SIG-M5 treated with dmso at 0.1 percent for 504 hours (cell line): ENCODE measurements at regions not wholly inside any gene's neighbourhood (a gene's known extent, or its start where the extent isn't known, plus 50 kb on each side); places are given as distances from the start of the nearest gene placed in this dataset.

ENCODE experiments used
- DNase-seq: peaks from one replicate; lab custom pipeline; 2025; ENCODE audit not compliant: unreplicated experiment; lab: John Stamatoyannopoulos, UW

DNA sequence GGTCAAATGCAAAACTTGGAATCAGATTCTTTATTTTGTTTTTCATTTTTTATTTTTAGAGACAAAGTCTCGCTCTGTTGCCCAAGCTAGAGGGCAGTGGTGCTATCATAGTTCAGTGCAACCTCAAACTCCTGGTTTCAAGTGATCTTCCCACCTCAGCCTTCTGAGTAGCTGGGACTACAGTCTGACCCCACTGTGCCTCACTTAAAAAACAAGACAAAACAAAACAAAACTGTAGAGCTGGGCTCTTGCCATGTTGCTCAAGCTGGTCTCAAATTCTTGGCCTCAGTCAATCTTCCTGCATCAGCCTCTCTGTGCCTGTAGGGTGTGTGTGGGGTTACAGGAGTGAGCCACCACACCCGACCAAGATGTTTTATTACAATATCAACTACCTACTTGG, 396.0 kb upstream of the USP24 start:
- no peak for DNase-seq

DNA sequence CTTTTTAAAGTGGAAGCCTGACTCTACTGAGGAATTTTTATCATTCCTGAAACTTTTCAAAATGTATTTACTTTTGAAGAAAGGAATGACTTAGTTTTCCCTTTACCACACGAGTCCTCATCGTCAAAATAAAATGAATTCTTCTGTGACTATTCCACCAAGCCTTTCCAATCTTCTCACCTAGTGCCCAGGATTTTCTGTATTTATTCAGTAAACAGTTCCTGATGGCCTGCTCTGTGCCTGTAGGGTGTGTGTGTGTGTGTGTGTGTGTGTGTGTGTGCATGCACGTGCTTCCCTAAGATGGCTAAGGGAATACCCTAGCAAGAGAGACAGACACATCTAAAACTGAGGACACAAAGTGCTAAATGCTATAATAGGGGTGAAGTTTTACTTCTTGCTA, 395.0 kb upstream of the USP24 start:
- no peak for DNase-seq

DNA sequence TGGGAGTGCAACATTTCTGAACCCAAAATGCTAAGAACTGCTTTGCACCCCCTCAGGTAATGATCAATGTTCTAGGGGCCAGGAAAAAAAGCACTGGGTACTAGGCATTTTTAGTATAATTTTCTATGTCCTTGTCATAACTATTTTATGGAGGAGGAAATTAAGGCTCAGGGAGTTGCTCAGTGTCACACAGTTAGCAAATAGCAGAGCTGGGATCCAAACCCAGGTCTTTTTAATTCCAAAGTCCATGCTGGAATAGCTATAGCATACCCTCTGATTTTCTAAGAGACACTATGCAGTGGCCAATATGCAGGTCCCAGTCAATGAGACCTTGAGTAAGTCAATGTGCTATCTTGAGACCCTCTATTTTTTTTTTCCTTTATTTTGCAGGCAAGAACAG, 394.5 kb upstream of the USP24 start:
- no peak for DNase-seq

DNA sequence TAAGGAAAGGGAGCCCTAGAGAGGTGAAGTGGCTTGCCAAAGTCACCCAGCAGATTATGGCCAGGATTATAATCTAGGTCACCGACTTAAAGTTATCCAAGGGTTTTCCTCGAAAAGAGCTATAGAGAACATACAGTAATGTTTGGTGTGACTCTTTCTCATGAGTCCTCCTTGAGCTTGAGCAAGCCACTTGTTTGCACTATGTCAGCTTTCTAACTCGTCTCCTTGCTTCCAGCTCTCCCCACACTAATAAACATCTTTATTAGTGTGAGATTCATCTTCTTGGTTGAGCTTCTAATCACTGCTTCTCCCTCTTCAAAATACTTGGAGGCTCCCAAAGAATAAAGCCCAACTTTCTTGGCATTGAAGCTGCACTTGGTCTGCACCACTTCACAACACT, 390.0 kb upstream of the USP24 start:
- DNase-seq: no peak

DNA sequence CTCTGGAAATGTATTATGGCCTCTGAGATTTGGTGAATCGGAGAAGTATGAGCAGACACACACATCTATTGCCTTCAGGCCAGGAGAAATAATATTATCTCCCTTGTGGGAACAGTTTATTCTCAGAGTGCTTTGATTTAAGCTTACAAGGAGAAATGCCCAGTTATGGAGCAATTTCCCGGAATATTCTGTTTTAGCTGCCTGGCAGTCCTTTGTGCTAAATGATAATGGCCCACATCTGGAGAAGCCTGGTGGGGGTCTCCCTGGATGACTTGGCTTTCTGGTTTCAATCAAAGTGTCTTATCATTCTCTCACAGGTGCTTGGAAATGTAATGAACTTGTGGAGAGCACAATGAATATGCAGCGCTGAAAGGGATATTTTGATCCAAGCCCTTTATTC, 389.6 kb upstream of the USP24 start:
- no peak for DNase-seq

DNA sequence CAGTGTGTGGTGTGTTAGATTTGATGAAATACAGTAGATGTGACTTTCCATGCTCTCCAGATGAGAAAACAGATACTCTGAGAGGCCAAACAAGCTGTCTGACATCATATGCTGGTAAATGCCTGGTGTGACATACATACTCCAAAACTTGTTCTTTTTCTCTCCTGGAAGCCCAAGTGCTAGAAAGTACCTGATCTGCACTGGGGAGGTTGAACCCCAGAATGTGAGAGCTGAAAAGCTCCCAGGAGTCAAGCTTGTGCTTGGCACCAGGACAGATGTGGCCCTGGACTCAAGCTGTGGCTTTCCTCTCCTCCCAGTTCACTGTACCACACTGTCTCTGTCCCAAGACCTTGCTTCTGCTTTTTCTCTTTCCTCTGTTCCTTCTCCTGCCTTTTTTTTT, 389.0 kb upstream of the USP24 start:
- DNase-seq: no peak

DNA sequence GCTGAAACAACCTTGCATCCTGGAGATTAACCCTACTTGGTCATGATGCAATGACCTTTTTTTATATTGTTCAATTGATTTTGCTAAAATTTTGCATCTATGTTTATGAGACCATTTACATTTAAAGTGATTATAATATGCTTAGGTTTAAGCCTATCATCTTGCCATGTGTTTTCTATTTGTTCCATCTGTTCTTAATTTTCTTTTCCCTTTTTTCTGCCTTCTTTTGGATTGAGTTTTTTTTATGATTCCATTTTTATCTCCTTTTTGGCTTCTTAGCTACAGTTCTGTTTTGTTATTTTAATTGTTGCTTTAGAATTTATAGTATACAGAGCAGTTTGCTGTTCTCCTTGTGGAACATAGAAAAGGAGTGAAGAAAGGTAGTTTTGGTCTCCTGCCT, 385.1 kb upstream of the USP24 start:
- DNase-seq: no peak

DNA sequence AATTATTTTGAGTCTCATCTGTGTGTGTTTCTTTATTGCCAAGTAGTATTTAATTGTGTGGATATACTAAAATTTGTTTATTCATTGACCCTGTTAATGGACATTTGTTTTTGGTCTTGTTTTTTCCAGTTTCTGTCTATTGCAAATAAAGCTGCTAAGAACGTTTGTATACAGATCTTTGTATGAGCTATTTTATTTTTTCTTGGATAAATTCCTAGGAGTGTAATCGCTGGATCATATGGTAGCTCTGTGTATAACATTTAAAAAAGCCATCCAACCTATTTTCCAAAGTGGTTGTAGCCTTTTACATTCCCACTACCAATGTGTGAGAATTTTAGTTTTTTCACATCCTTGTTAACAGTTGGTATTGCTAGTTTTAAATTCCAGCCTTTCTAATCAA, 382.7 kb upstream of the USP24 start:
- DNase-seq: no peak

DNA sequence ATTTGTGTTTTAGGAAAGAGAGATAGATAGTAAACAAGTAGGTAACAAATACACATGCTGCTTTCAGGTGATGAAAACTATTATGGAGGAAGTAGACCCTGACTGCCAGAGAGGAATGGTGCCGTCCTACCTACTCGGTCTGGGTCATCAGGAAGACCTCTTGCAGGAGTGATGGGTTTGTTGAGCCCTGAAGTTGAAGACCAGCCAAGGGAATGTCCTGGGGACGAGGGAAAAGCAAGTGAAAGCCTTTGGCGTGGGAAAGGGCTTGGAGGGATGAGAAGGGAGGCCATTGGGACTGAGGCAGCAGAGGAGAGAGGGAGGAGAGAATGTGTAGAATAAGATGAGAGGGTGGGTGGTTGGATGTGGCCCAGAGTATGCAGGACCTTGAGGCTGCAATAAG, 379.5 kb upstream of the USP24 start:
- no peak for DNase-seq

DNA sequence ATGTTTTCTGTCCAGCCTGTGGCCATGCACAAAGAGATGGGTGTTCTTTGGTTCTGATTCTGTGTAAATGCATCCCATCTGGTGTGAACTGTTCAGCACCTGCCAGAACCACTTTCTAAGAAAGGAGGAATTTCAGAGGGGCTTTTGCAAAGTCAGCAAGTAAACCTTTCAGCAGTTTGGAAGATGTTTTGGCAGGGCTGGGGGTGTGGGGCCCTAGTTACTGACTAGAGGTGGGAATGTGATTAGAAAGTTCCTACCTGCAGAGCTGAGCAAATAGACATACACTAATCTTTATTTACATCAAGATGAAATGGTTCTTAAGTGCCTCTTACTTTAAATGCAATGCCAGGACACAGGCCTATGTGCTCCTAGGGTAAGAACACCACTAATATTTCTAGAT, 378.1 kb upstream of the USP24 start:
- DNase-seq: no peak

DNA sequence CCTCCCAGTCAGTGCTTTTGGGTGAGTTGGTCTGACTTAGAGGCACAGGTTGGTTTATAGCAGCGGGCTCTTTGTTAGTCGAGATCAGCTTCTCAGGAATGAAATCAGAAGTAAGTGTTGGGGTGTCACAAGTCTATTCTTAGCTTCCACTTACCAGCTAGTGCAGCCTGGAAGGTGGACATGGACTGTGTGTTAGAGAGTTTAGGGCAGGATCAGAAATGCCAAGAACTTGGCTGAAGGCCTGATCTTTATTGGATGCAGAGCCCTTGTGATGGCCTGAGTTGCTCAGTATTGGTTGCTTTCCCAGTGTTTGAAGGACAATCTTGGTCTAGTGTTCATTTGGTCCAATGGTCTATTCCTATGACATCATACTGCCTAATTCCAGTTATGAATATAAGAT, 377.0 kb upstream of the USP24 start:
- no peak for DNase-seq

DNA sequence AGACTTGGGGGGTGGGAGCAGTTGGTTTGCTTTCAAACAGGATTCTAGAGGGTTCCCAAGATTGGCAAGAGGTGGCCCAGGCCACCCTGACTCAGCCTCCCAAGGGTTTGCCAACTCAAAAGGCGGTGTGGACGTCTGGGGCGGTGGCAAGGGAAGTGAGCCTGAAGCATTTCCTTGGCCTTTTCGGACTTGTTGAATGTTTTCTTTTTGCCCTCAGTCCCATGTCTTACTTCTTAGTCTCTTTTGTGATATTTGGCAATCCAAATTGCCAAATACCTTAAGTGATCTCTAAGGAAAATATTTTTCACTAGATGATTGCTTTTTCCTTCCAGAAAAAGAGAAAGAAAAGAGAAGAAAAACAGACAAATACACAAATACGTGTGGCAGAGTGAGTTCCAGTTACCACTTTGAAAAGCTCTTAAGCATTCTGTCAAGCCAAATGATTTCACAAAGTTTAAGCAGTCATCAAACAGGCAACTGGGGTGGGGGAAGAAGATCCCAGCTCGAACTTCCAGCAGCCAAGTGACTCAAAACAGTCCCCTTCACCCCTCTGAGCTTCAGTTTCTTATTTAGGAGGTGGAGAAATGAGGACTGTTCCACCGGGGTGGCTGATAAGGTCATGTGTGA, 374.6 kb upstream of the USP24 start:
- DNase-seq: no peak

DNA sequence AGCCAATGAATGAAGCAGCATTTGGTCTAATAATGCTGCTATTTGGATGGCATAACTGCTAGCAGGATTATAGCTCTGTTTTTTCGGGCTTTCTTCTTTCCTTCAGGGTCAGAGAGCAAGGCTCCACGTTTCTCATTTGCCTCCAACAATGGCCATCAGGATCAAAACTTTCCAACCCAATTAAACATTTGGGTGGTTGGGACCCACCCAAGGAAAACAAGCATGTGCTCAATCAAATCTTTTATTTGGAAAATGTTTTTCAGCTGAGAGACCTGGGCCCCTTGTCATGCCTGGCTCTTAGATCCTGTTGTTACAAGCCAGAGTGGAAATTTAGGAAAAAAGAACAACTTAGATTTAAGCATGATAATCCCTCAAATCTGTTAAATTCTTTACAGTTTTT, 373.1 kb upstream of the USP24 start:
- DNase-seq: no peak

DNA sequence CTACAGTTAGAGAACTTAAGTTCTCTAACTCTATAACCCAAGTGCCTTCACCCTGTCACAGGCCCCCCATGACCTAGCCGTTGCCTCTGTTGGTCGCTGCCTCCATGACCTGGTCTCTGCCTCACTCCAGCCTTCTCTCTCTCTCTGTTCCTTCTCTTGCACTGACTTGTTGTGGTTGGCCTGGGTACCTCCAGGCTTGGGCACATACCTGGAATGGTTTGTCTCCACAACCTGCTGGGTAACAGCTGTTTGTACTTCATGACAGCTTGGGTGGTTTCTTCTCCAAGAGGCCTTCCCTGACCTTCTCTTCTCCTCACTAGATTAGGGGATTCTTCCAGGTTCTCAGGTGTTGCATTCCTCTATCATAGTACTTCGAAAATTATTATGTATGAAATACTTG, 371.6 kb upstream of the USP24 start:
- no peak for DNase-seq

DNA sequence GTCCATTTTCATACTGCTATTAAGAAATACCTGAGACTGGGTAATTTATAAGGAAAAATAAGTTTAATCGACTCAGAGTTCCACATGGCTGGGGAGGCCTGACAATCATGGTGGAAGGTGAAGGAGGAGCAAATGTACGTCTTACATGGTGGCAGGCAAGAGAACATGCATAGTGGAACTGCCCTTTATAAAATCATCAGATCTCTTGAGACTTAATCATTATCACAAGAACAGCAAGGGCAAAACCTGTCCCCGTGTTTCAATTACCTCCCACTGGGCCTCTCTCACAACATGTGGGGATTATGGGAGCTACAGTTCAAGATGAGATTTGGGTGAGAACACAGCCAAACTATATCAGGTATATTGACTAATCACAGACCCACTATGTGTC, 370.2 kb upstream of the USP24 start:
- DNase-seq: no peak

DNA sequence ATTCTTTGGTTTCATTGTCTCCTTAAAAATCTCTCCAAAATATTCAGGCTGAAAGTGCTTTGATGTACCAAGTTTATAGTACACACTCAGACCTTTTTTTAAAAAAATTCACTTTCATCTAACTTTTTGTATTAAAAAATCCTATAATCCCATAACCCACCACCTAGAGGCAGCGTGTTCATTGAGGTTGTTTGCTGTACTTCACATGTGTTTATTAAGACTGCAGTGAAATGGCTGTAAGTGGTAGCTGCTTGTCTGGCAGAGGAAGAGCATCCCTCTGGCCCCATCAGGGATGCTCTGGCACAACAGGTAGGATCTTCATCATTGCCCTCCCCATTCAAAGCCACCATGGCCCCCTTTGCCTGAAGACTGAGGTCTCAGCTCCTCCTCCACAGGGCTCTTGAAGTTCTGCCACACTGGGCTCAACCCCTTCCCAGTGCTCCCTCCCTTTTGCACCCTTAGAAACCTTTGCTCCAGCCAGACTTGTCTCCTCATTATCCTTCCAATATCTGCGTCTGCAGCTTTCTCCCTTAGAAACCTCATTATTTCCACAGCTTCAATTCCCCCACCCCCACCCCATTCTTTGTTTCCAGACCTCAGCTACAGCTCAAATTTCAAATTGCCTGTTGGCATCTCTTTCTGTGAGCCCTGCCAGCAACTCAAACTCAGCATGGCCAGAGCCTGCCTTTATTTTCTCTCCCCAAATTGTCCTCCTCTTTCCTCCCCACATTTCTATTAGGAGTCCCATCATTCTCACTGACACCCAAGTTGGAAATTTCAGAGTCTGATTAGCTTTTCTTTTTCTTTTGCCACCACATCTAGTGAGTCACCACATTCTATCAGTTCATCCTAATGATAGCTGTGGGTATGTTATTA, 369.6 kb upstream of the USP24 start:
- no peak for DNase-seq

DNA sequence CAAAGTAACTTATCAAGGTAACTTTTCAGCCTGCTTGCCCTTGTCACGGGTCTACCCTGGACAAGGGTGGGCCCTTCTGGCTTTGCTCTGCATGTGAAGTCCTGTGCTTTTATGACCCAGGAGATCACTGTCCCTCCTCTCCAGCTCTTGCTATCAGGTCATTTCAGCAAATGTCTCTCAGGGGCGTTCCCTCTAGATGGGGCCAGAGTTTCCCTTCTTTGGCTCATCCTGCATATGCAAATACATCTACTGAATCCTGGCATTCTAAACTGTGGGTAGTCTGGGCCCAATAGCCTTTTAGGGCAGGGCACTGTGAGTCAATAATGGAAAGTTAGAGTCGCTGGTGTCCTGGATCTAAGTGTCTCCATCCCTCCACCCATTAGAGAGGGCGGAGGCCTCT, 366.9 kb upstream of the USP24 start:
- DNase-seq: no peak

DNA sequence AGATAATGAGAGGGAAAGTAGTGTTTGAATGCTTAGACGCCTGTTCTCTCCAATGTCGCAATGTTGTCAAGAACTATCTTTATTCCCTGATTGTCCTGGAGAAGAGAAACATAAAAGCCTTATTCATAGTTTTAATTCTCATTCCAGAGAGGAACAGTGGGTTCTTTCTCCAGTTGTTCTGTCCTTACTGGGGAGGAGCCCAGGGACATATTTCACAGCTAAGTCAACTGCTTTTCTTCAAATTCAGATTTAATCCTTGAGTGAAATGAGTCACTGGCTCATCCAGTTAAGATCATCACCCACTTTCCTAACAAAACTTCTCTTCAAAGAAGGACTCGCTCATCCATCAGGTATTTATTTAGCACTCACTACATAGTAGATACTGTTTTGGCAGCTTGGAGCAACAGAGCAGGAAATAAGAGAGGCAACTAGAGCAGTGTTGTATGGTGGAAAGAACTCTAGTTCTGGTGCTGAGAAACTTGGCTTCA, 365.7 kb upstream of the USP24 start:
- no peak for DNase-seq

DNA sequence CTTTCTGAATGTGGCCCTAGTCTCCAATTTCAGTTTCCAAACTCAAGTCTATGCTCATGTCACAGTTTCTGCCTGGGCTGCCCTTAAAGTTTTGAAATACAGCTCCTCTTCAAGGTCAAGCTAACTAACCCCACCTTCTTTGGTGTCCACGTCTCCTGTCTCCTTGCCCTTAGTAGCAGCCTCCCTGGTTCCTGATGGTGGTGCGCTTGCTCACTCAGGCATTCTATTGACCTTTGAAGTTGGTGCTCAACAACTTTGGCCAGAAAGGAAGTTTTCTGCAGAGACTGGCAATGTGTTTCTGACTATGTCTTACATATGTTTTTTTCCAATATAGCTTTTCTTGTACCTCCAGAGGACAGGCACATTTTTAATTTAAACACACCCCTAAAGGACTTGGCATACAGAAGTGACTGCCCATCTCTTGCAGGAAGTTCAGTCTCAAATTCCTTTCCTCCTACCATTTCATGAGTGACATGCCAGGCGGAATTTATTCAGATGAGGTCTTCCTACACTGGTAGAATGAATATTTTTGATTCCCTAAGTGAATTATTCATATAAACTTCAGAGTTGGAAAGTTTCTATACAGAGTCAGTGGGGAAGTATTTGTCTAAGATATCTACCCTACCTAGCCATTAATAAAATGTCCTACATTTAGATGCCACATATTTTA, 364.3 kb upstream of the USP24 start:
- no peak for DNase-seq

DNA sequence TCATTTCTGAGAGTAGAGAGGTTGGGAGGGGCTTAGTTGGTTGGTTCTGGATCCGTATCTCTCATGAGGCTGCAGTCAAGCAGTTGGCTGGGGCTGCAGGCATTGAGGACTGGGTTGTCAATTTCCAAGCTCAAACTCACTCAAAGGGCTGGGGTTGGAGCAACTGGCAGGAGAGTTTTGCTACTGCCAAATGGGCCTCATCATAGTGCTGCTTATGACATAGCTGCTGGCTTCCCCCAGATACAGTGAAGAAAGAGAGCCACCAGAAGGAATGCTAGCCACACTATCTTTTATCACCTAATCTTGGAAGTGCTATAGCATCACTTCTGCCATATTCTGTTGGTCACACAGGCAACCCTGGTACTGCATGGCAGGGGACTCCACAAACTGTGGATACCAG, 363.5 kb upstream of the USP24 start:
- no peak for DNase-seq

DNA sequence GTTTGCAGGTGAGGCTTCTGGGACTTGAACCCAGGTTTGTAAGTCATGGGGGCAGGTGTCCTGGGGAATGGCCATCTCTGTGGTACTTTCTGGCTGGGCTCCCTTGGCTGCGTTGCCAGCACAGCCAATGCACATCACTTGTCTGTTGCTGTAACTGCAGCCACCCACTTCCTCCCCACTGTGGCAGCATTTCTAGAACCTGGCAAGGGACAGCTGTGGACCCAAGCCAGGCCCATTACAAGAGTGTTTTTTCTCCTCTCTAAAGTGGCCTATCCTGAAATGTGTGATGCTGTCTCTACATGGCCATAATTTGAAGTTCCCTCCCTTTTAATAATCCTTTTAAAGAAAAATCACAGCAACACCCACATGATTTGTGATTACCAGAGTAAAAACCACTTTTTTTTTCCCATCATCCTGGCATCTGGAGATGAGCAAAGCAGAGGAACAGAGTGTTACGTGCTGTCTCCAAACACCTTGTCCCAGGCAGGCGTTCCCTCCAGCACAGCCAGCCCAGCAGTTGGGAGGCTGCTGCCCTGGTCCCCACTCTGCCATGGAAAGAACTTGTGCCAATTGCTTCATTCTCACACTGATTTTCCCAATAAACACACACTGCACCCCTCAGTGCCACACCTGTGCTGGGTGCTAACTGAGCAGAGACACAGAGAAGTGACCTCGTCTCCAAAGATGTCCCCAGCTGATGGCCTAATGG, 360.6 kb upstream of the USP24 start:
- DNase-seq: no peak
